ENCODE measurements at regions not wholly inside any gene's neighbourhood (a gene's known extent, or its start where the extent isn't known, plus 50 kb on each side); places are given as distances from the start of the nearest gene placed in this dataset.
A peak's percentile ranks its signal among the peaks of the same experiment; 100 is the strongest.

GRCh38 chr7:42606193-42606905, 305.5 kb downstream of the C7orf25 start:
- ATAC-seq, result peak; percentile 57
- H3K4me3 ChIP-seq, result no peak overlapping the region
- peaks cover 0 to 17% (median 6%) of the 10 kb centered on the region in 3 donors for H3K4me1 ChIP-seq
- peak overlapping the region in 3 of 4 donors; percentile 8 to 50 (median 17) for H3K27ac ChIP-seq
- TF ChIP-seq POLR2A (IDR thresholded peaks at IDR 0.05) (no peak), POLR2AphosphoS5 (IDR thresholded peaks at IDR 0.05) (no peak), CTCF (IDR thresholded peaks at IDR 0.05) (no peak)
- H3K36me3 ChIP-seq, result no peaks in the 10 kb centered on the region
- H3K27me3 ChIP-seq, result no peaks in the 10 kb centered on the region
- WGBS, 2 donors (ENCODE audit: low coverage in 1 of 2), result 29% methylated on average over 3 of the region's 3 CpGs; no CpG with 5 or more reads in 1 of the 2 donors
- no peaks in the 10 kb centered on the region for H3K9me3 ChIP-seq

- no peak for TF ChIP-seq EP300 (IDR thresholded peaks at IDR 0.05)
- no peak for TF ChIP-seq POLR2A (IDR thresholded peaks at IDR 0.05)
- no peak for TF ChIP-seq CTCF (IDR thresholded peaks at IDR 0.05)
- TF ChIP-seq POLR2AphosphoS5 (IDR thresholded peaks at IDR 0.05), result no peak
- H3K36me3 ChIP-seq, result no peaks in the 10 kb centered on the region
- no peaks in the 10 kb centered on the region for H3K27me3 ChIP-seq
- peak overlapping the region in 1 of 4 donors; percentile 17 for H3K27ac ChIP-seq
- no peak for ATAC-seq
- no peak overlapping the region for H3K4me3 ChIP-seq
- peaks cover 0 to 12% (median 6%) of the 10 kb centered on the region in 3 donors for H3K4me1 ChIP-seq
- WGBS, 2 donors (ENCODE audit: low coverage in 1 of 2), result 46 to 49% methylated on average over 7 of the region's 7 CpGs
- no peaks in the 10 kb centered on the region for H3K9me3 ChIP-seq
These were observed 306.3 kb downstream of the C7orf25 start for GRCh38 chr7:42605406-42606192.

GRCh38 chr7:42603496-42603895, 308.4 kb downstream of the C7orf25 start:
- Histone ChIP-seq H3K9me3 (no peaks in the 10 kb centered on the region), H3K27ac (no peak overlapping the region), H3K27me3 (no peaks in the 10 kb centered on the region), H3K4me3 (no peak overlapping the region), H3K4me1 (peaks cover 0 to 12% (median 6%) of the 10 kb centered on the region in 3 donors), H3K36me3 (no peaks in the 10 kb centered on the region)
- ATAC-seq, result no peak
- TF ChIP-seq CTCF (IDR thresholded peaks at IDR 0.05) (no peak), POLR2AphosphoS5 (IDR thresholded peaks at IDR 0.05) (no peak), EP300 (IDR thresholded peaks at IDR 0.05) (no peak), POLR2A (IDR thresholded peaks at IDR 0.05) (no peak)
- WGBS, 2 donors (ENCODE audit: low coverage in 1 of 2), result 80 to 98% methylated on average over 1 to 2 of the region's 2 CpGs

GRCh38 chr7:42597300-42597699, 314.6 kb downstream of the C7orf25 start:
- Histone ChIP-seq H3K27ac (no peak overlapping the region), H3K27me3 (no peaks in the 10 kb centered on the region), H3K4me3 (no peak overlapping the region), H3K9me3 (peaks cover 0 to 4% (median 0%) of the 10 kb centered on the region in 3 donors), H3K36me3 (no peaks in the 10 kb centered on the region), H3K4me1 (no peaks in the 10 kb centered on the region)
- no peak for ATAC-seq
- WGBS, 2 donors (ENCODE audit: low coverage in 1 of 2), result 79 to 90% methylated on average over 3 of the region's 3 CpGs
- no peak for TF ChIP-seq POLR2A (IDR thresholded peaks at IDR 0.05)
- TF ChIP-seq CTCF (IDR thresholded peaks at IDR 0.05), result no peak
- no peak for TF ChIP-seq POLR2AphosphoS5 (IDR thresholded peaks at IDR 0.05)
- no peak for TF ChIP-seq EP300 (IDR thresholded peaks at IDR 0.05)

Data from gastroesophageal sphincter (tissue), 4 donors.